ENCODE measurements at regions not wholly inside any gene's neighbourhood (a gene's known extent, or its start where the extent isn't known, plus 50 kb on each side); places are given as distances from the start of the nearest gene placed in this dataset.

GRCh38 chr7:9846902-9847301 lies 1126.8 kb upstream of the PHF14 start:
- Histone ChIP-seq H3K9me3 (no peaks in the 10 kb centered on the region), H3K27me3 (no peaks in the 10 kb centered on the region), H3K4me2 (no peak overlapping the region), H3K27ac (no peak overlapping the region), H3K4me3 (no peak overlapping the region), H4K20me1 (no peaks in the 10 kb centered on the region), H3K9ac (no peak overlapping the region), H3K36me3 (no peaks in the 10 kb centered on the region), H3K4me1 (no peaks in the 10 kb centered on the region)
- no peak for TF ChIP-seq Cebpa-rat (IDR thresholded peaks at IDR 0.05)

DNA sequence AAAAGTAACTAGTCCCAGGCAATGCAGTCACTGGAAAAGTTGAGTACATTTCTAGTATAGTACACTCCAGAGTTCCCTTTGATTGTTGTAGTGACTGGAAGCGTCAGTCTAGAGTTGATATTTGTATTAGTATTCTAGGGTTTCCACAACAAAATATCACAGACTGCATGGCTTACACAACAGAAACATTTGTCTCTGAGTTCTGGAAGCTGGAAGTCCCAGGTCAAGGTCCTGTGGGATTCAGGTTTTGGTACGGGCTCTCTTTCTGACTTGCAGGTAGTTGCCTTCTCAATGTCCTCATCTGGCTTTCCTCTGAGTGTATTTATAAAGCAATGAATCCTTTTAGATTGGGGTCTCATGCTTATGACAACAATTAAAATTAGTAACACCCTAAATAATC lies 1119.1 kb upstream of the PHF14 start:
- Histone ChIP-seq H4K20me1 (no peaks in the 10 kb centered on the region), H3K27me3 (no peaks in the 10 kb centered on the region), H3K9me3 (no peaks in the 10 kb centered on the region), H3K4me1 (no peaks in the 10 kb centered on the region), H3K4me2 (no peak overlapping the region), H3K27ac (no peak overlapping the region), H3K9ac (no peak overlapping the region), H3K4me3 (no peak overlapping the region), H3K36me3 (no peaks in the 10 kb centered on the region)
- no peak for TF ChIP-seq Cebpa-rat (IDR thresholded peaks at IDR 0.05)

- Histone ChIP-seq H3K9me3 (no peaks in the 10 kb centered on the region), H3K36me3 (no peaks in the 10 kb centered on the region), H3K9ac (no peak overlapping the region), H3K4me3 (no peak overlapping the region), H3K4me1 (no peaks in the 10 kb centered on the region), H3K4me2 (no peak overlapping the region), H3K27me3 (no peaks in the 10 kb centered on the region), H3K27ac (no peak overlapping the region), H4K20me1 (no peaks in the 10 kb centered on the region)
- no peak for TF ChIP-seq Cebpa-rat (IDR thresholded peaks at IDR 0.05)
Measured at GRCh38 chr7:9856668-9857067, 1117.0 kb upstream of the PHF14 start.

GRCh38 chr7:9863545-9863944 lies 1110.1 kb upstream of the PHF14 start:
- Histone ChIP-seq H4K20me1 (no peaks in the 10 kb centered on the region), H3K9me3 (no peaks in the 10 kb centered on the region), H3K9ac (no peak overlapping the region), H3K27me3 (no peaks in the 10 kb centered on the region), H3K27ac (no peak overlapping the region), H3K4me2 (no peak overlapping the region), H3K4me3 (no peak overlapping the region), H3K4me1 (no peaks in the 10 kb centered on the region), H3K36me3 (no peaks in the 10 kb centered on the region)
- no peak for TF ChIP-seq Cebpa-rat (IDR thresholded peaks at IDR 0.05)

DNA sequence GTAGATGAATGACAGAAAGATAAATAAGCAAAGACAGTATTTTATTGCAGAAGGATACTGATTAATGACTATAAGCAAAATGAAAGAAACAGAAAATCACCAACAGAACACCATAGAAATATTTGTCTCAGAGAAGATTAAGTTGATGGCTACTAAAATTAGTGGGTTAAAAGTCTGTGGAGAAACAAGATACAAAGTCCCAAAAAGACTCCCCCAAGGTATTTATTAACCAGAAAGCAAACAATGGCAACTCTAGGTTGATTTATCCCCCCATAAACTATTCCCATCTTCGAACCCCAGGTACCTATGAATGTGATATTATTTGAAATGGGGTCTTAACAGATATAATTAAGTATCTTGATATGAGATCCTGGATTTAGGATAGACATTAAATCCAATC lies 1104.5 kb upstream of the PHF14 start:
- H4K20me1 ChIP-seq, result no peaks in the 10 kb centered on the region
- H3K4me1 ChIP-seq, result no peaks in the 10 kb centered on the region
- no peaks in the 10 kb centered on the region for H3K27me3 ChIP-seq
- no peaks in the 10 kb centered on the region for H3K36me3 ChIP-seq
- H3K9me3 ChIP-seq, result 0 out of 2 replicates have a peak, but pooled peaks cover 5% of the 10 kb centered on the region
- H3K27ac ChIP-seq, result no peak overlapping the region
- TF ChIP-seq Cebpa-rat (IDR thresholded peaks at IDR 0.05), result no peak
- no peak overlapping the region for H3K4me3 ChIP-seq
- H3K4me2 ChIP-seq, result no peak overlapping the region
- H3K9ac ChIP-seq, result no peak overlapping the region

GRCh38 chr7:9869566-9869965 lies 1104.1 kb upstream of the PHF14 start:
- Histone ChIP-seq H3K27ac (no peak overlapping the region), H3K36me3 (no peaks in the 10 kb centered on the region), H3K9ac (no peak overlapping the region), H3K27me3 (no peaks in the 10 kb centered on the region), H3K4me2 (no peak overlapping the region), H3K4me3 (no peak overlapping the region), H3K9me3 (0 out of 2 replicates have a peak, but pooled peaks cover 5% of the 10 kb centered on the region), H3K4me1 (no peaks in the 10 kb centered on the region), H4K20me1 (no peaks in the 10 kb centered on the region)
- no peak for TF ChIP-seq Cebpa-rat (IDR thresholded peaks at IDR 0.05)

DNA sequence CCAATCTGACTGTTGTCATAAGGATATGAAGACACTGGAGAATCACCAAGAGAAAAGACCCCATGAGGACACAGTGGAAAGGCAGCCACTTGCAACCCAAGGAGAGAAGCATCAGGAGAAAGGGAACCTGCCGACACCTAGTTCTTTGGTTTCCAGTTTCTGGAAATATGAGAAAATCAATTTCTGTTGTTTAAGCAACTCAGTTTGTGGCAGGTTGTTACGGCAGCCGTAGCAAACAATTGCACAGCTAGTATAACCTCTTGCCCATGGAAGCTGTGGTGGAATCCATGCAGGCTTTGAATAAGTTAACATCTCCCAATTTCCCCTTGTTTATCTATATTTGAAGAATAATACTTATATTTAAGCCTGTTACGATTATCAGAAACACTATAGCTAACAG lies 1103.0 kb upstream of the PHF14 start:
- no peaks in the 10 kb centered on the region for H3K36me3 ChIP-seq
- H3K4me1 ChIP-seq, result no peaks in the 10 kb centered on the region
- no peak overlapping the region for H3K27ac ChIP-seq
- no peaks in the 10 kb centered on the region for H4K20me1 ChIP-seq
- no peaks in the 10 kb centered on the region for H3K27me3 ChIP-seq
- no peak overlapping the region for H3K4me2 ChIP-seq
- H3K4me3 ChIP-seq, result no peak overlapping the region
- H3K9ac ChIP-seq, result no peak overlapping the region
- H3K9me3 ChIP-seq, result 0 out of 2 replicates have a peak, but pooled peaks cover 5% of the 10 kb centered on the region
- TF ChIP-seq Cebpa-rat (IDR thresholded peaks at IDR 0.05), result no peak

DNA sequence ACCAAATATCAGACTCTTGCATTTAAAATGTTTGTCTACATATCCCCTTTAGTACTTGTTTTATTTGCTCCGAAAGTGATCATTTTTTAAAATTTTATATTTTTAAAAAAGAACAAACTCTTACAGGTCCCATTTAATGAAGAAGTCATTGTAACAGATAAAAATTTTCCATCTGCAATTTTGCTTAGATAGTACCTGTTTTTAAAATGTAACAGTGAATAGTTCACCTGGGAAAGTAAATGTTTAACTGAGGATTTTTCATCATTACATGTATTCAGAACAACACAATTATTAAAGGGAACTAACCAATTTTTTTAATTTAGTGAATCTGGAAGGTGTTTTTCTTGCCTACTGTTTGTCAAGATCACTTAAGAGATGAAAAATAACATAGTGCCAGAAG lies 1099.5 kb upstream of the PHF14 start:
- H3K4me3 ChIP-seq, result no peak overlapping the region
- no peaks in the 10 kb centered on the region for H3K4me1 ChIP-seq
- no peak for TF ChIP-seq Cebpa-rat (IDR thresholded peaks at IDR 0.05)
- H4K20me1 ChIP-seq, result no peaks in the 10 kb centered on the region
- H3K9ac ChIP-seq, result no peak overlapping the region
- 0 out of 2 replicates have a peak, but pooled peaks cover 5% of the 10 kb centered on the region for H3K9me3 ChIP-seq
- no peaks in the 10 kb centered on the region for H3K27me3 ChIP-seq
- no peaks in the 10 kb centered on the region for H3K36me3 ChIP-seq
- H3K4me2 ChIP-seq, result no peak overlapping the region
- H3K27ac ChIP-seq, result no peak overlapping the region

GRCh38 chr7:9876053-9876452 lies 1097.6 kb upstream of the PHF14 start:
- H3K9me3 ChIP-seq, result 0 out of 2 replicates have a peak, but pooled peaks cover 5% of the 10 kb centered on the region
- no peak overlapping the region for H3K27ac ChIP-seq
- no peaks in the 10 kb centered on the region for H3K36me3 ChIP-seq
- H3K4me2 ChIP-seq, result no peak overlapping the region
- no peak overlapping the region for H3K4me3 ChIP-seq
- no peak overlapping the region for H3K9ac ChIP-seq
- no peak for TF ChIP-seq Cebpa-rat (IDR thresholded peaks at IDR 0.05)
- no peaks in the 10 kb centered on the region for H3K27me3 ChIP-seq
- H3K4me1 ChIP-seq, result no peaks in the 10 kb centered on the region
- no peaks in the 10 kb centered on the region for H4K20me1 ChIP-seq

DNA sequence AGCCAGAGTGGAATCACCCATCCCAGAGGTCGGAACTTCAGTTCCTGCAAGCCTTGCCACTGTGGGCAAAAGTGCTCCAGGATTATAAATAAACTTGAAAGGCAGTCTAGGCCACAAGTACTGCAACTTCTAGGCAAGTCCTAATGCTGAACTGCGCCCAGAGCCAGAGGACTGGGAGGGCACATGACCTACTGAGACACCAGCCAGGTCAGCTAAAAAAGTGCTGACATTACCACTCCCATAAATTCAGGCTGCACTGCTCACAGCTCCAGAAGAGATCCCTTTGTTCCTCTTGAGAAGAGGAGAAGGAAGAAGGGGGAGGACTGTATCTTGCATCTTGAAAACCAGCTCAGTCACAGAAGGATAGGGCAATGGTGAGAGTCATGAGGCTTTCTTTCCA lies 1084.1 kb upstream of the PHF14 start:
- TF ChIP-seq Cebpa-rat (IDR thresholded peaks at IDR 0.05), result no peak
- Histone ChIP-seq H3K27ac (no peak overlapping the region), H3K4me3 (no peak overlapping the region), H3K4me1 (no peaks in the 10 kb centered on the region), H3K27me3 (no peaks in the 10 kb centered on the region), H3K9me3 (no peaks in the 10 kb centered on the region), H3K36me3 (no peaks in the 10 kb centered on the region), H4K20me1 (no peaks in the 10 kb centered on the region), H3K9ac (no peak overlapping the region), H3K4me2 (no peak overlapping the region)

DNA sequence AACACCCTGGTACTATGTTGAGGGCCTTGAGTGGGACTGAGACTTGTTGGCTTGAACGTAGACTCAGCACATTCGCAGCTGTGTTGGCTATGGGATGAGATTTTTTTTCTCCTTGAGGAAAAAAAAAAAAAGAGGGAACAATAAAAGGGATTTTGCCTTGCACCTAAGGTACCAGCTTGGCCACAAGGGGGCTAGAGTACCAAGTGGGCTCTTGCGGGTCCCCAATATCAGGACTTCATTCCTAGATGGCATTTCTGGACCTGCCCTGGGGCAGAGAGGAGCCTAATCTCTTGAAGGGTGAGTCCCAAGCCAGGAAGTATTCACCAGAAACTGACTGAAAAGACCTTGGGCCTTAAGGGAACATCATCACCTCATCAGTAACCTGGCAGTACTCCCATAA lies 1083.6 kb upstream of the PHF14 start:
- no peak for TF ChIP-seq Cebpa-rat (IDR thresholded peaks at IDR 0.05)

More for the DNA sequence above, 1083.6 kb upstream of the PHF14 start:
- no peaks in the 10 kb centered on the region for H3K36me3 ChIP-seq
- no peak overlapping the region for H3K9ac ChIP-seq
- H3K27ac ChIP-seq, result no peak overlapping the region
- no peaks in the 10 kb centered on the region for H3K9me3 ChIP-seq
- no peaks in the 10 kb centered on the region for H3K27me3 ChIP-seq
- no peak overlapping the region for H3K4me2 ChIP-seq
- no peaks in the 10 kb centered on the region for H4K20me1 ChIP-seq
- no peak overlapping the region for H3K4me3 ChIP-seq
- H3K4me1 ChIP-seq, result no peaks in the 10 kb centered on the region

Measured in BLaER1 (cell line).